Cardiac fibroblast (primary cell): ENCODE measurements at regions not wholly inside any gene's neighbourhood (a gene's known extent, or its start where the extent isn't known, plus 50 kb on each side); places are given as distances from the start of the nearest gene placed in this dataset.

Experiments used
- DNase-seq, 2 donors: peaks; one replicate each; pipeline versions ENCODE4 v3.0.0 to v3.0.0-alpha.2; 2010; ENCODE audit warnings: low read depth in 2 of 2
- H3K4me3 ChIP-seq, 2 donors: replicated peaks in 1 of 2; 1 replicate in 1 of 2; 2 replicates in 1 of 2; pipeline ENCODE4 v1.5.1; 2011; ENCODE audit warnings: low read depth in 2 of 2, low read length in 2 of 2, mild to moderate bottlenecking in 2 of 2, moderate library complexity in 1 of 2
- TF ChIP-seq, protein P1 (sequence below): IDR thresholded peaks from one replicate; pipeline ENCODE4 v1.5.1; 2011; ENCODE audit warnings: low read depth, mild to moderate bottlenecking, low read length, inconsistent platforms

DNA sequence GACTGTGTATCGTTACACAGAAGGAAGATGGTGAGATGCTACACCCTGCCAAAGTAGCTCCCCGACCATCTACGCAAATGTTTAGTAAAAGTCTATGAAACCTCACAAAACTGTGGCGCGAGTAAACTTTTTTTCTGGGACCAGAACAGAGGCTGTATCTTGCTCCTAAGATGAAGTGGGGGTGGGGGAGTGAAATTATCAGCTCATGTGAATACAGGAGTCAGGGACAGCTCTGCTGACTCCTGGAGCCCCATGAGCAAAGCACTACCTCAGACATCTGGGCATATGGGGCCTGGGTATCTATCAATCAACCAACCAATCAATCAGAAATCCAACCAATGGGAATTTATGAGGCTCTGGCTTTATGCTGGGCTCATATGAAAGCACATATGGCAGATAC is 138.6 kb upstream of the RANBP3L start:
- H3K4me3 ChIP-seq, result no peak overlapping the region
- TF ChIP-seq, protein P1, sequence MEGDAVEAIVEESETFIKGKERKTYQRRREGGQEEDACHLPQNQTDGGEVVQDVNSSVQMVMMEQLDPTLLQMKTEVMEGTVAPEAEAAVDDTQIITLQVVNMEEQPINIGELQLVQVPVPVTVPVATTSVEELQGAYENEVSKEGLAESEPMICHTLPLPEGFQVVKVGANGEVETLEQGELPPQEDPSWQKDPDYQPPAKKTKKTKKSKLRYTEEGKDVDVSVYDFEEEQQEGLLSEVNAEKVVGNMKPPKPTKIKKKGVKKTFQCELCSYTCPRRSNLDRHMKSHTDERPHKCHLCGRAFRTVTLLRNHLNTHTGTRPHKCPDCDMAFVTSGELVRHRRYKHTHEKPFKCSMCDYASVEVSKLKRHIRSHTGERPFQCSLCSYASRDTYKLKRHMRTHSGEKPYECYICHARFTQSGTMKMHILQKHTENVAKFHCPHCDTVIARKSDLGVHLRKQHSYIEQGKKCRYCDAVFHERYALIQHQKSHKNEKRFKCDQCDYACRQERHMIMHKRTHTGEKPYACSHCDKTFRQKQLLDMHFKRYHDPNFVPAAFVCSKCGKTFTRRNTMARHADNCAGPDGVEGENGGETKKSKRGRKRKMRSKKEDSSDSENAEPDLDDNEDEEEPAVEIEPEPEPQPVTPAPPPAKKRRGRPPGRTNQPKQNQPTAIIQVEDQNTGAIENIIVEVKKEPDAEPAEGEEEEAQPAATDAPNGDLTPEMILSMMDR, result no peak
- no peak for DNase-seq

DNA sequence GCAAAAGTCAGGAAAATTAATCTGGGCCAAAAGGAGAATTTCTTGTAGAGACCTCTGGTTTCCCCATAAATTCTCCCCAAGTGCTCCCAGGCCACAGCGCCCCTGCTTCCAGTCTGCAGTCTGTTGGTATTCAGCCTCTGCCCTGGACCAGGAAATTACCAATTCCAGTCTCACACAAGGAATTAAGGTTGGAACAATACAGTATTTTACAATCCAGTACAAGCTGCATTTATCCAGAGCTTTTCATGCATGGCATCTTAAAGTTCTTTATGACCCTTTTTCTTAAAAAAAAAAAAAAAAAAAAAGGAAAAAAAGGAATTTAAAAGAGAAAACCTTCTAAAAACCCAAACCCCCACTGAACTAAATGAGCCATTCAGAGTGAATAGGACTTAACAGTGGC is 139.6 kb upstream of the RANBP3L start:
- TF ChIP-seq, protein P1, result no peak
- no peak for DNase-seq
- H3K4me3 ChIP-seq, result no peak overlapping the region

DNA sequence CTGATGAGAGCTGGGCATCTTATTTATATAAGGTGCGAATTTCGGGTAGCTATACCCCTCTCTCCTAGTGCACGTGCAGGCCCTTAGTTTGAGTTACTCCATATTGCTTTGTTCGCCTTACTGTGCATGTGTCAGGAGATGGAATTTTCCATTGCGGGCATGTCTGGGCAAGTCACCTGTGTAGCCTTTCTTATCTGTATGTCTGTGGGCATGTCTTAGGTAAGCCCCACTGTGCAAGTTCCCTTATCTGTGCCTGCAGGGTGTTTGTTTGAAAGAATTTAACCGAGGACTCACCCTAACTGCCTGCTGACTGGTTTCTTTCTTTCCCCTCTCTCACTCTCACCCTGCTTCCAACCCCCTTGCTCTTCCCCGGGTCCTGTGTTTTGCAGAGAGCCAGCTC is 140.7 kb upstream of the RANBP3L start:
- no peak overlapping the region for H3K4me3 ChIP-seq
- no peak for DNase-seq
- TF ChIP-seq, protein P1, result no peak

DNA sequence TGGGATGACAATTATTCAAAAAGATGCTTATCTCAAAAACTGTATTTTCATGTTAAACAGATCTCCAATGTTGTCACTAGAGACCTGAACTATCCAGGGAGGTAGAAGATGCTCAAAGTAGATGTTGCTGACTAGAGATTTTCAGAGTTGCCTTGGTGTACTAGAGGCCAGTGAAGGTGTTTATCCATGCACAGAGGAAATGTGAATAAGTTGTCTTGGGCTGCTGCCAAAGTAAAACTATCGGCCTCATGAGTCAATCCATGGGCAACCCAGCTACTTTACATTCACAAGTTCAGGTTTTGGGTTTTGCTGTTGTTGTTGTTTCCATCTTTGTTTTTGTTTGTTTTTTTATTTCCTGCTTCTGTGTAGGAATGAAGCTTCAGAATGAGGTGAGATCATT is 141.1 kb upstream of the RANBP3L start:
- TF ChIP-seq, protein P1, result no peak
- peak; percentile 44 to 71 for DNase-seq

DNA sequence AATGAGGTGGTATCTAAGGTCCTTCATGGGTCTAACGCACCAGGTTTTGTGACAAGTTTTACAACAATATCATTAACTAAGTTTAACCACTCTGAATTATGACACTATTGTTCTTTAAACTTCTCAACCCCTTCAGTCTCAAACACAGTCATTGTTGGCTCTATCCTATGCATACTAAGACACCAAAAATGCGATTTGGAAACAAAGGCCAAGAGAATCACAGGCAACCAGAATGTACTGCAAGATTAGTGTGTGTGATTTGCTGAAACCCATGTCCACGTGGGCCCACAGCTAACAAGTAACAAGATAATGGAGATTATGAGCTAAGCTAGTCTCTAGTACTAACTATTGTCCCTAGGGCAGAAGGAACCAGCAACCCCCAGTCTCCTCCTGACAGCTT is 142.2 kb upstream of the RANBP3L start:
- no peak overlapping the region for H3K4me3 ChIP-seq
- TF ChIP-seq, protein P1, result no peak
- DNase-seq, result no peak

More for the DNA sequence above, 141.1 kb upstream of the RANBP3L start:
- H3K4me3 ChIP-seq, result no peak overlapping the region

DNA sequence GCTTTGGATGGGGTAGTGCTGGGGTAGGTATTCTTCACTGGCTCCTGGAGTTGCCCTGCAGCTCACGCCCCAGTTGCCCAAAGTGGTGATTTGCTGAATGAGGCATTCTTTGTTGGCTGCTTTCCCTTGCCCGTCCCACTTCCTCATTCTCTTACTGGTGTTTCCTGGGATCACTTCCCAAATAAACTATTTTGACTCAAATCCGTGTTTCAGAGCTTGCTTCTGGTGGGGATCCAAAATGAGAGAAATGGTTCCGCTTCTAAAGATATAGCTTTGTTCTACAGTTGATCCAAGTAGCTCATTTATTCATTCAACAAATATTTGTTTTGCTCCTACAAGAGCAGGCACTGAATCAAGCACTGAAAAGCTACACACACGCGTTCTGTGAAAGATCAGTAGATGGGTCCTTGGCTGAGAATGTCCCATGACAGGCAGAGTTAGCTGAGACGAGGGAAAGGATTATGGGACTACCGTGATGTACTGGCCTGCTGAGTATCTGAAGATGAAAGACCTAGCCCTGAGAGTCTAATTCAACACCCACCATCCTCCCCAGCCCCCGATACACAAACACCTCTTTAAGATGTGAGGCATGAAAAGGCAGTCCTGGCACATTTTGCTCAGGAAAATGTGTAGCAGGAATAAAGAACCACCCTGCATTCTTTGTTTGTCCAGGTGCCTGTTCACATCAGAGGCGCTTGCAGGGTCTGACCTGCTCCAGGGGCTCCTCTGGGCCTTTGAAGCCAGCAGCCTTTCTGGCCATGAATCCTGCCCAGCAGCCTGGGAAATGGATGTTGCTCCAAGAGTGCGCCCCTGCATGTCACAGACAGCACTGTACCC is 143.1 kb upstream of the RANBP3L start:
- TF ChIP-seq, protein P1, result no peak
- H3K4me3 ChIP-seq, result no peak overlapping the region
- DNase-seq, result peak; percentile 21 to 60

DNA sequence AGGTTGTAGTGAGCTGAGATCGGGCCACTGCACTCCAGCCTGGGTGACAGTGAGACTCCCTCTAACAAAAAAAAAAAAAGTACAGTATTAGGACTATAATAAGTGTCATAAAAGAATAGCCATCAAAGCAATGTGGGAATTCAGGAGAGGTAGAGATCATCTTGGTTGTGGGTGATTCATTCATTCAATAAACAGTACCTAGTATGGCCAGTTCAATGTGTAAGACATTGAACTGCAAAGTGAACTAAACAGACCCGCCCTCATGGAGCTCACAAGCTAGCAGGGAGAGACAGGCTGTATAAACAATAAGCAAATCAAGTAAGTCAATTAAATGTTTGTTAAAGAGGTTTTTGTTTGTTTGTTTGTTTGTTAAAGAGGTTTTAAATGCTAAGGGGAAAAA is 146.1 kb upstream of the RANBP3L start:
- no peak overlapping the region for H3K4me3 ChIP-seq
- DNase-seq, result no peak
- TF ChIP-seq, protein P1, result no peak
